ENCODE measurements at regions not wholly inside any gene's neighbourhood (a gene's known extent, or its start where the extent isn't known, plus 50 kb on each side); places are given as distances from the start of the nearest gene placed in this dataset.

GRCh38 chr18:72673242-72673641 is 129.1 kb upstream of the CBLN2 start:
- TF ChIP-seq POLR2A (IDR thresholded peaks at IDR 0.05) = no peak
- no peak for TF ChIP-seq CTCF (IDR thresholded peaks at IDR 0.05)
